ENCODE measurements at regions not wholly inside any gene's neighbourhood (a gene's known extent, or its start where the extent isn't known, plus 50 kb on each side); places are given as distances from the start of the nearest gene placed in this dataset.
"Not testable (repeated sequence)": the region's sequence is repeated elsewhere in the genome, so short reads cannot be mapped to it uniquely, and the experiment has no call there.

DNA sequence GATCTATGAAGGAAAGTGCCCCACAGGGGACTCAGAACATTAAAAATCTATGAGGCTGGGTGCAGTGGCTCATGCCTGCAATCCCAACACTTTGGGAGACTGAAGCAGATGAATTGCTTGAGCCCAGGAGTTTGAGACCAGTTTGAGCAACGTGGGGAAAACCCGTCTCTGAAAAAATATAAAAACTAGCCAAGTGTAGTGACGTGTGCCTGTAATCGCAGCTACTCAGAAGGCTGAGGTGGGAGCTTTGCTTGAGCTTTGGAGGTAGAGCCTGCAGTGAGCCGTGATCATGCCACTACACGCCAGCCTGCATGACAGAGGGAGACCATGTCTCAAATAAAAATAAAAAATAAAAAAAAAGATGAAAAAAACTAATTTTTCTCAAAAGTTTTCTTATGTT lies 1070.6 kb downstream of the PCDH9 start:
- WGBS (ENCODE audit: insufficient coverage, low lambda C conversion rate), result 93% methylated on average over 5 of the region's 6 CpGs
- Histone ChIP-seq H3K4me3 (ENCODE audit: low read length) (no peak overlapping the region), H3K27me3 (ENCODE audit: control insufficient read depth, insufficient read depth, low read length) (no peaks in the 10 kb centered on the region), H3K27ac (ENCODE audit: low read length) (no peak overlapping the region), H3K36me3 (ENCODE audit: control insufficient read depth, insufficient read depth, low read length) (no peaks in the 10 kb centered on the region), H3K9me3 (ENCODE audit: control insufficient read depth, low read depth, low read length) (no peaks in the 10 kb centered on the region), H3K4me1 (ENCODE audit: control insufficient read depth, insufficient read depth, low read length) (no peaks in the 10 kb centered on the region)
- no peak for DNase-seq

GRCh38 chr13:66154976-66155375 lies 1075.2 kb downstream of the PCDH9 start:
- DNase-seq, result no peak
- Histone ChIP-seq H3K27me3 (ENCODE audit: control insufficient read depth, insufficient read depth, low read length) (no peaks in the 10 kb centered on the region), H3K9me3 (ENCODE audit: control insufficient read depth, low read depth, low read length) (no peaks in the 10 kb centered on the region), H3K4me3 (ENCODE audit: low read length) (no peak overlapping the region), H3K27ac (ENCODE audit: low read length) (no peak overlapping the region), H3K4me1 (ENCODE audit: control insufficient read depth, insufficient read depth, low read length) (no peaks in the 10 kb centered on the region), H3K36me3 (ENCODE audit: control insufficient read depth, insufficient read depth, low read length) (no peaks in the 10 kb centered on the region)
- no CpG with 5 or more reads among the region's 1 CpG for WGBS (ENCODE audit: insufficient coverage, low lambda C conversion rate)

DNA sequence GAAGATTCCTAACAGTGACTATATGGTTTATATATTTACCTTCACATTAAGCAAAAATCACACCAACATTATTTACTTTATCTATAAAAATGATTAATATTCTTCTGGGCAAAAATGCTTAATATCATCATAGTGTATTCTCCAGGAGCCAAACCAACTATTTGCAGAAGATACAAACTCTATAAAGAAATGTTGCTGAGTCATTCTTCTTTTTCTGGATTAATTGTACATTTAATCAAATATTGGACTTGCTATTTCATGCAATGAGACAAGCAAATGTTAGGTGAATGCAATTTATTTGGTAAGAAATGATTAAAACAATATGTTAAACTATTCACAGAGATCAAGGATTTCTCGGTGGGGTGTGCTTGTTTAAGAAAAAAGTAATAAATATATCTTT lies 1075.8 kb downstream of the PCDH9 start:
- Histone ChIP-seq H3K9me3 (ENCODE audit: control insufficient read depth, low read depth, low read length) (no peaks in the 10 kb centered on the region), H3K27me3 (ENCODE audit: control insufficient read depth, insufficient read depth, low read length) (no peaks in the 10 kb centered on the region), H3K4me1 (ENCODE audit: control insufficient read depth, insufficient read depth, low read length) (no peaks in the 10 kb centered on the region), H3K27ac (ENCODE audit: low read length) (no peak overlapping the region), H3K4me3 (ENCODE audit: low read length) (no peak overlapping the region), H3K36me3 (ENCODE audit: control insufficient read depth, insufficient read depth, low read length) (no peaks in the 10 kb centered on the region)
- WGBS (ENCODE audit: insufficient coverage, low lambda C conversion rate), result 57% methylated on average over 1 of the region's 1 CpG
- no peak for DNase-seq

- H3K9me3 ChIP-seq (ENCODE audit: control insufficient read depth, low read depth, low read length), result no peaks in the 10 kb centered on the region
- no peaks in the 10 kb centered on the region for H3K36me3 ChIP-seq (ENCODE audit: control insufficient read depth, insufficient read depth, low read length)
- H3K27me3 ChIP-seq (ENCODE audit: control insufficient read depth, insufficient read depth, low read length), result no peaks in the 10 kb centered on the region
- H3K4me3 ChIP-seq (ENCODE audit: low read length), result no peak overlapping the region
- H3K4me1 ChIP-seq (ENCODE audit: control insufficient read depth, insufficient read depth, low read length), result no peaks in the 10 kb centered on the region
- no peak for DNase-seq
- H3K27ac ChIP-seq (ENCODE audit: low read length), result no peak overlapping the region
Observed at GRCh38 chr13:66152596-66152995, 1077.5 kb downstream of the PCDH9 start.

GRCh38 chr13:66144357-66144756 lies 1085.8 kb downstream of the PCDH9 start:
- not testable (repeated sequence) for H3K27ac ChIP-seq (ENCODE audit: low read length); H3K27me3 ChIP-seq (ENCODE audit: control insufficient read depth, insufficient read depth, low read length); H3K36me3 ChIP-seq (ENCODE audit: control insufficient read depth, insufficient read depth, low read length); DNase-seq; H3K4me1 ChIP-seq (ENCODE audit: control insufficient read depth, insufficient read depth, low read length); H3K9me3 ChIP-seq (ENCODE audit: control insufficient read depth, low read depth, low read length); H3K4me3 ChIP-seq (ENCODE audit: low read length)
- WGBS (ENCODE audit: insufficient coverage, low lambda C conversion rate), result no CpG with 5 or more reads among the region's 11 CpGs

- H3K9me3 ChIP-seq (ENCODE audit: control insufficient read depth, low read depth, low read length), result no peaks in the 10 kb centered on the region
- no peak overlapping the region for H3K27ac ChIP-seq (ENCODE audit: low read length)
- no CpG with 5 or more reads among the region's 1 CpG for WGBS (ENCODE audit: insufficient coverage, low lambda C conversion rate)
- H3K36me3 ChIP-seq (ENCODE audit: control insufficient read depth, insufficient read depth, low read length), result no peaks in the 10 kb centered on the region
- H3K4me3 ChIP-seq (ENCODE audit: low read length), result no peak overlapping the region
- no peaks in the 10 kb centered on the region for H3K27me3 ChIP-seq (ENCODE audit: control insufficient read depth, insufficient read depth, low read length)
- no peaks in the 10 kb centered on the region for H3K4me1 ChIP-seq (ENCODE audit: control insufficient read depth, insufficient read depth, low read length)
- no peak for DNase-seq
Observed at GRCh38 chr13:66139701-66140100, 1090.4 kb downstream of the PCDH9 start.

DNA sequence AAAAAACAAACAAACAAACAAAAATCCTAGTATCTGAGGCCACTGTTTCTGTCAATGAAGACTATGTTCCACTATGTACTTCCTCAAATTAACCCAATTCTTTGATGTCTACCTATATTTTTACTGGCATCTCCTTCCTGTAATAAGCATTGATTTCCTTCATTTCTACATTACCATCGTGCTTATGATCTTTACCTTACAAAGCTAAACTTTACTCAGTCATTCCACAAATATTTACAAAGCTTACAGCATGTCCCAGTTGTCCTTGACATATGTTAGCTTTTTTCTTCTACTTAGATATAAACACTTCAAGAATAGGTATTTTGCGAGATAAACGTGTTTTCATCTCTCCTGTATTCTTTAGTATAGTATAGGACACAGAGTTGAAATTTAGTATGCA lies 1090.9 kb downstream of the PCDH9 start:
- Histone ChIP-seq H3K36me3 (ENCODE audit: control insufficient read depth, insufficient read depth, low read length) (no peaks in the 10 kb centered on the region), H3K4me3 (ENCODE audit: low read length) (no peak overlapping the region), H3K4me1 (ENCODE audit: control insufficient read depth, insufficient read depth, low read length) (no peaks in the 10 kb centered on the region), H3K27me3 (ENCODE audit: control insufficient read depth, insufficient read depth, low read length) (no peaks in the 10 kb centered on the region), H3K27ac (ENCODE audit: low read length) (no peak overlapping the region), H3K9me3 (ENCODE audit: control insufficient read depth, low read depth, low read length) (no peaks in the 10 kb centered on the region)
- 20% methylated on average over 1 of the region's 3 CpGs for WGBS (ENCODE audit: insufficient coverage, low lambda C conversion rate)
- no peak for DNase-seq

- Histone ChIP-seq H3K4me1 (ENCODE audit: control insufficient read depth, insufficient read depth, low read length) (no peaks in the 10 kb centered on the region), H3K36me3 (ENCODE audit: control insufficient read depth, insufficient read depth, low read length) (no peaks in the 10 kb centered on the region), H3K27me3 (ENCODE audit: control insufficient read depth, insufficient read depth, low read length) (no peaks in the 10 kb centered on the region), H3K9me3 (ENCODE audit: control insufficient read depth, low read depth, low read length) (no peaks in the 10 kb centered on the region), H3K4me3 (ENCODE audit: low read length) (no peak overlapping the region), H3K27ac (ENCODE audit: low read length) (no peak overlapping the region)
- 100% methylated on average over 1 of the region's 5 CpGs for WGBS (ENCODE audit: insufficient coverage, low lambda C conversion rate)
- DNase-seq, result no peak
Observed at GRCh38 chr13:66138172-66138811, 1091.8 kb downstream of the PCDH9 start.

GRCh38 chr13:66137384-66137783 lies 1092.8 kb downstream of the PCDH9 start:
- Histone ChIP-seq H3K36me3 (ENCODE audit: control insufficient read depth, insufficient read depth, low read length) (no peaks in the 10 kb centered on the region), H3K27ac (ENCODE audit: low read length) (no peak overlapping the region), H3K4me1 (ENCODE audit: control insufficient read depth, insufficient read depth, low read length) (no peaks in the 10 kb centered on the region), H3K4me3 (ENCODE audit: low read length) (no peak overlapping the region), H3K27me3 (ENCODE audit: control insufficient read depth, insufficient read depth, low read length) (no peaks in the 10 kb centered on the region), H3K9me3 (ENCODE audit: control insufficient read depth, low read depth, low read length) (no peaks in the 10 kb centered on the region)
- no peak for DNase-seq

DNA sequence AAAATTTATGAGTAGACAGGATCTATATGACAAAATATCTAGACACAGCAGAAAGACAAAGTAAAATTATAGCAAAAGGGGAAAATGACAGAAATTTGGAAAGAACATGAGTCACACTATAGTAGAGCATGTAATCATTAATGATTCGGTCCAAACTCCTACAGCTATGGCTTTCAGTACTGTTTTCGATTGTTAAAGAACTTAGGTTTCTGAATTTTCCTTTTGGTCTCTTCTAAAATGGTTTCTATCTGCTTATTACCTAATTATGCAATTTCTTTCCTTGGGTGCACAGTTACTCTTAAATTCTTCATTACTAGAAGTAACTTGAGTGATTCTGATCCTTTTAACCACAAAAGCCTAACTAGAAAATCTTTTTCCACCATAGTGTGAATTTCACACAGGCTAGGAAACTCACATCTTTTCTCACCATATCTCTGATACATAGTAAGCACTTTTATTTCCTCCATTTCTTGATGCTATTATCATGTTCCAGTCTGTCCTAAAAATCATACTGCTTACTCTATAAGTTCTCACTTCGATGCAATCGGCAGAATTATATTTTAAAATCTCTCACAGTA lies 1101.4 kb downstream of the PCDH9 start:
- 100% methylated on average over 2 of the region's 4 CpGs for WGBS (ENCODE audit: insufficient coverage, low lambda C conversion rate)

GRCh38 chr13:66128201-66128600 lies 1101.9 kb downstream of the PCDH9 start:
- H3K4me1 ChIP-seq (ENCODE audit: control insufficient read depth, insufficient read depth, low read length), result no peaks in the 10 kb centered on the region
- no peak overlapping the region for H3K27ac ChIP-seq (ENCODE audit: low read length)
- H3K27me3 ChIP-seq (ENCODE audit: control insufficient read depth, insufficient read depth, low read length), result no peaks in the 10 kb centered on the region
- no peak overlapping the region for H3K4me3 ChIP-seq (ENCODE audit: low read length)
- H3K9me3 ChIP-seq (ENCODE audit: control insufficient read depth, low read depth, low read length), result no peaks in the 10 kb centered on the region
- no CpG with 5 or more reads among the region's 1 CpG for WGBS (ENCODE audit: insufficient coverage, low lambda C conversion rate)
- no peaks in the 10 kb centered on the region for H3K36me3 ChIP-seq (ENCODE audit: control insufficient read depth, insufficient read depth, low read length)
- DNase-seq, result no peak

More for the DNA sequence above, 1101.4 kb downstream of the PCDH9 start:
- H3K4me1 ChIP-seq (ENCODE audit: control insufficient read depth, insufficient read depth, low read length), result no peaks in the 10 kb centered on the region
- no peaks in the 10 kb centered on the region for H3K9me3 ChIP-seq (ENCODE audit: control insufficient read depth, low read depth, low read length)
- no peak for DNase-seq
- no peaks in the 10 kb centered on the region for H3K36me3 ChIP-seq (ENCODE audit: control insufficient read depth, insufficient read depth, low read length)
- H3K27ac ChIP-seq (ENCODE audit: low read length), result no peak overlapping the region
- no peaks in the 10 kb centered on the region for H3K27me3 ChIP-seq (ENCODE audit: control insufficient read depth, insufficient read depth, low read length)
- H3K4me3 ChIP-seq (ENCODE audit: low read length), result no peak overlapping the region
